ENCODE measurements at regions not wholly inside any gene's neighbourhood (a gene's known extent, or its start where the extent isn't known, plus 50 kb on each side); places are given as distances from the start of the nearest gene placed in this dataset.

DNA sequence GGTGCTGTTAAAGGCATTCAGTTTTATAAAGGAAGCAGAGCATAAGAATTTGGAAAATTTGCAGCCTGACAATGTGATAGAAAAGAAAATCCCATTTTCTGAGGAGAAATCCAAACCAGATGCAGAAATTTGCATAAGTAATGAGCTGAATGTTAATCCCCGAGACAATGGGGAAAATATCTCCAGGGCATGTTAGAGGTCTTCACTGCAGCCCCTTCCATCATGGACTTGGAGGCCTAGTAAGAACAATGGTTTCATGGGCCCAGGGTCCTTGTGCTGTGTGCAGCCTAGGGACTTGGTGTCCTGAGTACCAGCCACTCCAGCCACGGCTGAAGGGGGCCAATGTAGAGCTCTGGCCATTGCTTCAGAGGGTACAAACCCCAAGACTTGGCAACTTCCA, 542.7 kb upstream of the NR3C2 start:
- Histone ChIP-seq H3K4me3 (ENCODE audit: low read length) (no peak overlapping the region), H3K27ac (ENCODE audit: low read depth, low read length) (no peak overlapping the region), H3K36me3 (ENCODE audit: insufficient read depth, low read length) (no peaks in the 10 kb centered on the region), H3K9me3 (ENCODE audit: insufficient read depth, low read depth, low read length) (no peaks in the 10 kb centered on the region), H3K9ac (ENCODE audit: low read depth, low read length) (no peak overlapping the region), H3K27me3 (ENCODE audit: insufficient read depth, low read length) (no peaks in the 10 kb centered on the region), H3K4me1 (ENCODE audit: insufficient read depth, low read length) (no peaks in the 10 kb centered on the region)
- 94% methylated on average over 2 of the region's 2 CpGs for WGBS

DNA sequence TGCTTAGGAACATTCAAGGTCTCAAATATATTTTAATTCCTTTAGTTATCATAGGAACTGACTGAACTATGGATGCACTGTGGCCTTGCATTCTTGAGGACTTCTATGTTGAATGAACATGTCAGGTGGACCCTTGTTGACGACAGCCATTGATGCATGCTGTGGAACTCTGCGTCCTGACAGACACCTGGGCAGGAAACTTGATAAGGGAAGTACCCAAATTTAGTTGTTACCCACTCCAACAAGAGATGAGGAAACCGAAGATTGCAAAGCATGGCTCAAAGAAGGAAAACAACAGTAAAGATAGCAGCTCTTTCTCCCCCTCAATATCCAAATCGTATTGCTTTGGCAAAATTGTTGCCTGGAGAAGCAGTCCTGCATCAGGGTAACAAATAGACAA, 540.0 kb upstream of the NR3C2 start:
- H3K4me1 ChIP-seq (ENCODE audit: insufficient read depth, low read length) = no peaks in the 10 kb centered on the region
- H3K36me3 ChIP-seq (ENCODE audit: insufficient read depth, low read length) = no peaks in the 10 kb centered on the region
- H3K9me3 ChIP-seq (ENCODE audit: insufficient read depth, low read depth, low read length) = no peaks in the 10 kb centered on the region
- no peak overlapping the region for H3K27ac ChIP-seq (ENCODE audit: low read depth, low read length)
- WGBS = 91% methylated on average over 4 of the region's 4 CpGs
- no peaks in the 10 kb centered on the region for H3K27me3 ChIP-seq (ENCODE audit: insufficient read depth, low read length)
- no peak overlapping the region for H3K9ac ChIP-seq (ENCODE audit: low read depth, low read length)
- H3K4me3 ChIP-seq (ENCODE audit: low read length) = no peak overlapping the region

DNA sequence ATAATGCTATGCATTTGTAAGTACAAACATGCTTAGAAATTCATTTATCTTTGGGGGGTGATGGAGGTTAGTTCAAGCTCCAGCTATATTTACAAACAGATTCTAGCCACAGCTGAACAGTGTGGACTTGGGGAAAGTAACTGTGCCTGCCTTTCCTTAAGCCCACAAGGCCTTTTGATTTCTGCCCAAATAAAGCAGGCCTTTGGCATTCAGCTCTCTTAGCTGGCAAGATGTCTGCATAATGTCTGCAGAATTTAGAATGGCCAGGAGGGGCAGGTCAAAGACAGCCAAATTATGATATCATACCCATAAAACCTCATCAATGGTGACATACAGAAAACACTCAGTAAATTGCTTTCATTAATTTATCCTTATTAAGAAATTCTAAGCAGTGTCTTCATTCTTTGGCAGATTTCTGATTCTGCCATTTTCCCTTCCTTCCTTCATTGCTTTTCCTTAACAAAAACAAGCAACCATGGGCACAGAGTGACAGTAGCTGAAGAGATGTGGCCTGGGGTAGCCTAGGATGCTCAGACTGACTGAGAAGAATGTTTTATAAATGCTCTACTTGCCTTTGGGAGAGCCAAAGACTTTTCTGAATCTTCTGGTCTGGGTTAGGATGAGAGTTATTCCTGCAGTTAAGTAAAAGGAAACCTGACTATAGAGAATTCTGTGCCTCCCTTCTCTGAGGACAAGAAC, 538.7 kb upstream of the NR3C2 start:
- no peak overlapping the region for H3K27ac ChIP-seq (ENCODE audit: low read depth, low read length)
- H3K27me3 ChIP-seq (ENCODE audit: insufficient read depth, low read length) = no peaks in the 10 kb centered on the region
- H3K4me3 ChIP-seq (ENCODE audit: low read length) = no peak overlapping the region
- no peaks in the 10 kb centered on the region for H3K4me1 ChIP-seq (ENCODE audit: insufficient read depth, low read length)
- H3K9ac ChIP-seq (ENCODE audit: low read depth, low read length) = no peak overlapping the region
- H3K9me3 ChIP-seq (ENCODE audit: insufficient read depth, low read depth, low read length) = no peaks in the 10 kb centered on the region
- H3K36me3 ChIP-seq (ENCODE audit: insufficient read depth, low read length) = no peaks in the 10 kb centered on the region

DNA sequence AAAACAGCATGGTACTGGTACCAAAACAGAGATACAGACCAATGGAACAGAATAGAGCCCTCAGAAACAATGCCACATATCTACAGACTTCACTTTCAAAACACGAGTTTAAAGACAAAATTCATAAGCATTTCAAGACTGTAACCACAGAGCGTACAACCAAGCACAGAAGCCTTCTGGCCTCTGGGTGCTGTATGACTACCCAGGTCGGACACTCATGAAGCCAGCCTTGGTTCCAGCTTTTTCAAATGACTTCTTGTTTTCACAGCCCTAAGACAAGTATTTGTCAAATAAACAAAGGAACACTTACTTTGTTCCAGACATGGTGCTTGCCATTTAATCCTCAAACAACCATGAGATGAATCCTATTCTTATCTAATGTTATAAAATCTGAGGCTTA, 536.1 kb upstream of the NR3C2 start:
- Histone ChIP-seq H3K27ac (ENCODE audit: low read depth, low read length) (no peak overlapping the region), H3K36me3 (ENCODE audit: insufficient read depth, low read length) (no peaks in the 10 kb centered on the region), H3K4me1 (ENCODE audit: insufficient read depth, low read length) (no peaks in the 10 kb centered on the region), H3K9me3 (ENCODE audit: insufficient read depth, low read depth, low read length) (no peaks in the 10 kb centered on the region), H3K27me3 (ENCODE audit: insufficient read depth, low read length) (no peaks in the 10 kb centered on the region), H3K4me3 (ENCODE audit: low read length) (no peak overlapping the region), H3K9ac (ENCODE audit: low read depth, low read length) (no peak overlapping the region)
- 95% methylated on average over 3 of the region's 3 CpGs for WGBS

DNA sequence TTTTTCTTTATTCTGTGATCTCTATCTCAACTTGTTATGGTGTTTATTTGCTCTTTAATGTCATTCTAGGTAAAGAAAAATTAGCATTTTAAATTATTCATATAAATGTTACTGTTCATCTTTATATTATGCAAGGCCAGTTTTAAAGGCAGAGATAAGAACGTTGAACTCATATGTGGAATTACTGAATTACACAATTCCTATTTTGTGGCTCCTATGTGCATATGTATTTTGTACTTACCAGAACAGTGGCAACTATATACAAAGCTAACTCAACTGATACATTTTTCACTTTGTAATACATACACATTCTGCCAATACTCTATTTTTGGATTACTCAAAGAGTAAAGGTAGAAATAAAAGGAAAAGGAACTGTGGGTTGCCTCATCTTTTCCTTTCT, 533.2 kb upstream of the NR3C2 start:
- Histone ChIP-seq H3K27ac (ENCODE audit: low read depth, low read length) (no peak overlapping the region), H3K4me3 (ENCODE audit: low read length) (no peak overlapping the region), H3K9me3 (ENCODE audit: insufficient read depth, low read depth, low read length) (no peaks in the 10 kb centered on the region), H3K4me1 (ENCODE audit: insufficient read depth, low read length) (no peaks in the 10 kb centered on the region), H3K36me3 (ENCODE audit: insufficient read depth, low read length) (no peaks in the 10 kb centered on the region), H3K9ac (ENCODE audit: low read depth, low read length) (no peak overlapping the region), H3K27me3 (ENCODE audit: insufficient read depth, low read length) (no peaks in the 10 kb centered on the region)
- 100% methylated on average over 1 of the region's 1 CpG for WGBS

DNA sequence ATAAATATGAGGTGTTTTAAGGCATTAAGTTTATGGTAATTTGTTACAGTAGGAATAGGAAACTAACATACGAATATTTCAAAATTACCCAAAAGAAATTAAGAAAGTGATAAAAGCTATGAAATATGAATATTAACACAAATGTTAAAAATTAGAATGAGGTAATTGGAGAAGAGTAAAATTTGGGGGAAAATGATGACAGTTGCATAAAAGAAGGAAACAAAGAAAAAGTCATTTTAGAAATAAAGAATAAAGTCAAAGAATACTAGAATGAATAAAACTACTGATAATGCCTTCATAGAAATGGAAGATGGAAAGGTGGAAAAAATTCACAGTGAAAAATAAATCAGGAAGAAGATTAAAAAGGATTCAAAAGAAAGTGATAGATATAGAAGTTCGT, 522.9 kb upstream of the NR3C2 start:
- Histone ChIP-seq H3K9me3 (ENCODE audit: insufficient read depth, low read depth, low read length) (no peaks in the 10 kb centered on the region), H3K27me3 (ENCODE audit: insufficient read depth, low read length) (no peaks in the 10 kb centered on the region), H3K27ac (ENCODE audit: low read depth, low read length) (no peak overlapping the region), H3K4me1 (ENCODE audit: insufficient read depth, low read length) (no peaks in the 10 kb centered on the region), H3K36me3 (ENCODE audit: insufficient read depth, low read length) (no peaks in the 10 kb centered on the region), H3K9ac (ENCODE audit: low read depth, low read length) (no peak overlapping the region), H3K4me3 (ENCODE audit: low read length) (no peak overlapping the region)
- WGBS = 92% methylated on average over 1 of the region's 2 CpGs

DNA sequence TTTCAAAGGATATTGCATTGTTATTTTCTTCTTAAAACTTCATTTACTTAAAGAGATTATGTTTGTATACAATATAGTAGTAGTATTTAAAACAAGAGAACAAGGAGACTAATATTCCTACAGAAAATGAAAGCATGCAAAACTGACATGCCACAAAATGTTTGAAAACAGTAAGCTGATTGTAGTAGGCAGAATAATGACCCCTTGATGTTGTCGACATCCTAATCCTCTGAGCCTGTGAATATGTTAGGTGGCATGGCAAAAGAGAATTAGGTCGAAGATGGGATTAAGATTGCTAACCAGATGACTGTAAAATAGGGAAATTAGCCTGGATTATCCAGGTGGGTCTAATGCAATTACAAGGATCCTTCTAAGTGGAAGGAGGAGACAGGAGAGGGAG, 522.2 kb upstream of the NR3C2 start:
- Histone ChIP-seq H3K27me3 (ENCODE audit: insufficient read depth, low read length) (no peaks in the 10 kb centered on the region), H3K4me1 (ENCODE audit: insufficient read depth, low read length) (no peaks in the 10 kb centered on the region), H3K9ac (ENCODE audit: low read depth, low read length) (no peak overlapping the region), H3K27ac (ENCODE audit: low read depth, low read length) (no peak overlapping the region), H3K4me3 (ENCODE audit: low read length) (no peak overlapping the region), H3K9me3 (ENCODE audit: insufficient read depth, low read depth, low read length) (no peaks in the 10 kb centered on the region), H3K36me3 (ENCODE audit: insufficient read depth, low read length) (no peaks in the 10 kb centered on the region)
- 88% methylated on average over 2 of the region's 2 CpGs for WGBS

DNA sequence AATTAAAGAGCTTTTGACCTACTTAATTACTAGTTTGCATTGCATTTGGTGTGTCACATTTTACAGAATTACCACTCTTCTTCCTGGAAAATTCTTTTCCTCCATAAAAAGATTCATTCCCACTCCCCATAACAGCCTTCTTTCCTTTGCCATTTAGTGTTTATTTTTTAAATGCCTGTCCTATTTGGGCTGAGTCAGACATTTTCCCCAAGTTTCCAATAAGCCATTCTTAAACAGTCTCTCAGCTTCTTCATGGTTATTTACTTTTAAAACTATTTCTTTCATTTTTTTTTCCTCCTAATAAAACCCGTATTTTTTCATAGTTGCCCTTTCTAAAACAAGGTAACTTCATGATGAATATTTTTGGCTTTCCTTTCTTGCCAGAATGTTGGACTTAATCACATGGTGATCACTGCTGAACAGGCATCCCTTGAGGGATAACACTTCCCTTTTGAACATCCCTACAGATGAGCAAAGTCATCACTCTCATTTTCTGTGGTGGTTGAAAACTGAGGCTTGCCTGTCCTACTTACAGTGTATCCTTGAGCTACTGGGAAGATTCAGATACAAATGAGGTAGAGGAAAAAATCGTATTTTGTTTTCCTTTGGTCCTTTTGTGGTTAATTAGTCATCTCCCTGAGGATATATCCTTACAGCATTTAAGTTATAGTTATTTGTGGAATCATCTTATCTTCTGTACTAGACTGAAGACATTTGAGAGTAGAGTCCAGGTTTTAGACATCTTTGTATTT, 520.5 kb upstream of the NR3C2 start:
- Histone ChIP-seq H3K36me3 (ENCODE audit: insufficient read depth, low read length) (no peaks in the 10 kb centered on the region), H3K27ac (ENCODE audit: low read depth, low read length) (no peak overlapping the region), H3K4me3 (ENCODE audit: low read length) (no peak overlapping the region), H3K27me3 (ENCODE audit: insufficient read depth, low read length) (no peaks in the 10 kb centered on the region), H3K9ac (ENCODE audit: low read depth, low read length) (no peak overlapping the region), H3K9me3 (ENCODE audit: insufficient read depth, low read depth, low read length) (no peaks in the 10 kb centered on the region), H3K4me1 (ENCODE audit: insufficient read depth, low read length) (no peaks in the 10 kb centered on the region)
- WGBS = 94% methylated on average over 2 of the region's 2 CpGs

DNA sequence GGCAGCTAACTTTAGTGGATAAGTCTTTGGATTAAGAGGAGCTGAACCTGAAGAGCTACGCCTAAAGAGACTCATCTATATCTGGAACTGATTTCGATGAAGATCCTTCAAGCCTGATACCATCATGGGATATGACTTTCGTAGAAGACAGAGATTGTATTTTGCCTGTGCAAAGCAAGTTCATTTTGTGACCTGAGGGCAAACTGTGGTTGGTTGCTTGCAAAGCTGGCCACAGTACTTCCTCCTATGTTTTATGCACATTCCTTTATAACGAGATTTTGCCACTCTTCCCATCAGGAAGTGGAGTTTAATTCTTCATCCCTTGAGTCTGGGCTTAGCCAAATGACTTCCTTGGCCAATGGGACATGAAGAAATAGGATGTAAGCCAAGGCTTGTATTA, 519.3 kb upstream of the NR3C2 start:
- H3K4me3 ChIP-seq (ENCODE audit: low read length) = no peak overlapping the region
- H3K9ac ChIP-seq (ENCODE audit: low read depth, low read length) = no peak overlapping the region
- H3K27ac ChIP-seq (ENCODE audit: low read depth, low read length) = no peak overlapping the region
- no peaks in the 10 kb centered on the region for H3K27me3 ChIP-seq (ENCODE audit: insufficient read depth, low read length)
- H3K9me3 ChIP-seq (ENCODE audit: insufficient read depth, low read depth, low read length) = no peaks in the 10 kb centered on the region
- H3K36me3 ChIP-seq (ENCODE audit: insufficient read depth, low read length) = no peaks in the 10 kb centered on the region
- H3K4me1 ChIP-seq (ENCODE audit: insufficient read depth, low read length) = no peaks in the 10 kb centered on the region
- 95% methylated on average over 4 of the region's 4 CpGs for WGBS

DNA sequence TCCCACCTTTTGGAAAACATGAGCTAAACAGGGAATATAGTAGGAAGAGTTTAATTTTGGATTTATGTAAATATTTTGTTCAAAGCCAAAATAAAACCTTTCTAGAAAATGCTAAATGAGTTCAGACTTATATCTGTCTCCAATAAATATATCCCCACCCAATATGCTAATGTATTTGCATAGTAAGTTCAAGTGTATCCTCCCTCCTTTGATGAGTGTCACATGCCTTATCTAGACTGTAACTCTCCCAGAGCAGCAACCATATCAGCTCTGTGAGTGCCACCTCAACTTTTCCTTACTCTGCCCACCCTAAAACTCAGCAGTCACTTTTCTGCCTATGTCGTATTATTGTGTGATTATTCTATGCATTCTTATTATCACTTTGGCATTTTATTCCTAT, 516.1 kb upstream of the NR3C2 start:
- no peaks in the 10 kb centered on the region for H3K27me3 ChIP-seq (ENCODE audit: insufficient read depth, low read length)
- H3K9ac ChIP-seq (ENCODE audit: low read depth, low read length) = no peak overlapping the region
- no peak overlapping the region for H3K27ac ChIP-seq (ENCODE audit: low read depth, low read length)
- H3K4me1 ChIP-seq (ENCODE audit: insufficient read depth, low read length) = no peaks in the 10 kb centered on the region
- no peaks in the 10 kb centered on the region for H3K36me3 ChIP-seq (ENCODE audit: insufficient read depth, low read length)
- no CpG with 5 or more reads among the region's 1 CpG for WGBS
- H3K4me3 ChIP-seq (ENCODE audit: low read length) = no peak overlapping the region
- no peaks in the 10 kb centered on the region for H3K9me3 ChIP-seq (ENCODE audit: insufficient read depth, low read depth, low read length)

DNA sequence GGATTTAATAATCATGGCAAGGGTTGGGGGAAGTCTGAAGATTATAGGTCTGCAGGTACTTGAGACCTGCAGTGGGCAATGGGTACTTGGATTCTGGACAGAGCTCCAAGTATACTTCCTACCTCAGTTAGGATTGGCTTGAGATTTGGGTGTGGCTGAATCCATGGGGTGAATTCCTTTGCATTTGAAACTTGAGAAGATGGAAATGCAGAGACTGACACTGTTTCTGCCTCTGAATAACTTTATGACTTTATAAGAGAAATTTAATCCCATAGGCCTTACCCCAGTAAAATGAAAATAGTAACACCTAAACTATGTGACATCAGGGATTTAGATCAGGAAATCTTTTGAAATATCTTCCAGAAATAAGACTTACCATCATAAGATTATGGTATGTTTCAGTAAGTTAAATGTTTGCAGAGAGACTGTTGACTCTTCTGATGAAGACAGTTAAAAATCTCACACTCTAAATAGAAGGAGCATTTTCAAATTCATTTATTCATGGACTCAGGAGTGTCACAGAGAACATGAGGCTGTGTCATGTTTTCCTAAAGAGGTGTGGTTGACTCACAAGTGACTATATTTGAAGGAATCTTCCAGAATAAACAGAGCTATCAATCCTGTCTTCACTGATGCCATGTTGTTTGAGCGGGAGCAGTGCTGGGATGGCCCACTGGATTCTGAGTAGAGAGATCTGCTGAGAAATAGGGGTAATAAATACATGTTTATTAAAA, 513.5 kb upstream of the NR3C2 start:
- Histone ChIP-seq H3K36me3 (ENCODE audit: insufficient read depth, low read length) (no peaks in the 10 kb centered on the region), H3K4me3 (ENCODE audit: low read length) (no peak overlapping the region), H3K9me3 (ENCODE audit: insufficient read depth, low read depth, low read length) (no peaks in the 10 kb centered on the region), H3K27me3 (ENCODE audit: insufficient read depth, low read length) (no peaks in the 10 kb centered on the region), H3K9ac (ENCODE audit: low read depth, low read length) (no peak overlapping the region), H3K27ac (ENCODE audit: low read depth, low read length) (no peak overlapping the region), H3K4me1 (ENCODE audit: insufficient read depth, low read length) (no peaks in the 10 kb centered on the region)
- 88% methylated on average over 1 of the region's 1 CpG for WGBS
